Gastrocnemius medialis (tissue), 4 donors: ENCODE measurements at regions not wholly inside any gene's neighbourhood (a gene's known extent, or its start where the extent isn't known, plus 50 kb on each side); places are given as distances from the start of the nearest gene placed in this dataset.
"Not testable (repeated sequence)": the region's sequence is repeated elsewhere in the genome, so short reads cannot be mapped to it uniquely, and the experiment has no call there.

Experiments used
- CTCF ChIP-seq, 5 experiments: fragments of 450-650 bp in 3 of 5; fragments of 200-600 bp in 2 of 5; sonication (generic) in 2 of 5; IDR thresholded peaks in 4 of 5; conservative IDR thresholded peaks in 1 of 5; 1 replicate in 4 of 5; 2 replicates in 1 of 5; pipeline ENCODE4 v1.5.1; 2016 to 2019; ENCODE audit warnings: antibody characterized with exemption in 5 of 5, mild to moderate bottlenecking in 3 of 5, moderate library complexity in 3 of 5
- POLR2A ChIP-seq, 2 donors: fragments of 450-650 bp; IDR thresholded peaks; one replicate each; pipeline ENCODE4 v1.6.1; 2017; ENCODE audit warnings: antibody characterized with exemption in 2 of 2, mild to moderate bottlenecking in 2 of 2, moderate library complexity in 2 of 2

- TF ChIP-seq CTCF (IDR thresholded peaks at IDR 0.05 in 4 of 5, conservative IDR thresholded peaks at IDR 0.05 in 1 of 5); POLR2A (IDR thresholded peaks at IDR 0.05): not testable (repeated sequence)
Measured at GRCh38 chr7:13631207-13632049, 358.0 kb downstream of the ETV1 start.
